ENCODE measurements at regions not wholly inside any gene's neighbourhood (a gene's known extent, or its start where the extent isn't known, plus 50 kb on each side); places are given as distances from the start of the nearest gene placed in this dataset.

- no peak for TF ChIP-seq CTCF (conservative IDR thresholded peaks at IDR 0.05 in 1 of 2, IDR thresholded peaks at IDR 0.05 in 1 of 2; ENCODE audit: extremely low read depth in 1 of 2, insufficient read depth in 1 of 2, low read depth in 1 of 2, low read length in 2 of 2)
- no peak for TF ChIP-seq EZH2 (IDR thresholded peaks at IDR 0.05; ENCODE audit: borderline replicate concordance, low read length)
Observed at GRCh38 chr14:49313108-49313507, 273.1 kb downstream of the RPS29 start.

Measured in mammary epithelial cell (primary cell).